ENCODE measurements at regions not wholly inside any gene's neighbourhood (a gene's known extent, or its start where the extent isn't known, plus 50 kb on each side); places are given as distances from the start of the nearest gene placed in this dataset.

GRCh38 chr2:151042964-151043363 lies 218.7 kb downstream of the RBM43 start:
- Histone ChIP-seq H3K36me3 (ENCODE audit: control insufficient read depth, insufficient read depth, low read length) (no peaks in the 10 kb centered on the region), H3K4me3 (replicated peaks; ENCODE audit: low read depth, low read length) (no peak overlapping the region), H3K27me3 (replicated peaks; ENCODE audit: control insufficient read depth, insufficient read depth, low read length) (no peaks in the 10 kb centered on the region; the same call in 1 of the 2 replicates)
- no peak for DNase-seq (ENCODE audit: extremely low read depth, insufficient read length)
- no peak for TF ChIP-seq CTCF (IDR thresholded peaks at IDR 0.05; ENCODE audit: insufficient read depth, low read length, poor library complexity, severe bottlenecking)

DNA sequence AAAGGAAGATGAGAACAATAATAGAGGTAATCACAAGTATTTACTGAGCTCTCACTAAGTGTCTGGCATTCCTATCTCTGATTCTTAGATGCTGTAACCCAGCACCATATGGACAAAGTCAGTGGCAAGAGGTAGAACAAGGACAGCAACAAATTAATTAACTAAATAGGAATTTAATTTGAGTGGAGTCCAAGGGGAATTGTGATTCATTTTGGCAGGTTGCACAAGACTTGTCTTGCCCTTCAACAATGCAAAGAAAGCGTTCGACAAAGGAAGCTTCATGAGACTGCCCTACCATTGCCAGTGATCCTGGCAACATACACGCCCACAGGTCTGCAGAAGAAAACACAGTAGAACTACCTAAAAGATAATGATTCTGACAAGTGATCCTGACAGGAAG lies 221.6 kb downstream of the RBM43 start:
- H3K27me3 ChIP-seq (replicated peaks; ENCODE audit: control insufficient read depth, insufficient read depth, low read length): no peaks in the 10 kb centered on the region; the same call in 1 of the 2 replicates
- no peak for DNase-seq (ENCODE audit: extremely low read depth, insufficient read length)
- no peak for TF ChIP-seq CTCF (IDR thresholded peaks at IDR 0.05; ENCODE audit: insufficient read depth, low read length, poor library complexity, severe bottlenecking)
- no peaks in the 10 kb centered on the region for H3K36me3 ChIP-seq (ENCODE audit: control insufficient read depth, insufficient read depth, low read length)
- no peak overlapping the region for H3K4me3 ChIP-seq (replicated peaks; ENCODE audit: low read depth, low read length)

DNA sequence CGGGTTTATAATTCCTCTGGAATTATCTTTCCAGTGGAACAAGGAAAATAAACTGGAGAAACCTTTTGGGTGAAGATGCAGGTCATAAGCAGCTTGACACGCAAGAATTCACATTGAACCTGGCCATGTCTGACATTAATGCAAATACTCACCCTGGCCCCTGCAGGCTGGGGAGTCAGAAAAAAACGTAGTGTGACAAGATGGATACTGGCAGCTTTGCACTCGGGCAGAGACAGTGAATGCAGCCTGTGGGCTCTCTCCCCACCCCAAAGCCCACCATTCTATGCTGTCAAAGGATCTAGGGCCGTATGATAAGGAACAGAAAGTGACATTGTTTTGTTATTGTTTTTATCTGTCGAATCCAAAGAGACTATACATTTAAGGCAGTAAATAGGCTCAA lies 223.1 kb downstream of the RBM43 start:
- Histone ChIP-seq H3K36me3 (ENCODE audit: control insufficient read depth, insufficient read depth, low read length) (no peaks in the 10 kb centered on the region), H3K4me3 (replicated peaks; ENCODE audit: low read depth, low read length) (no peak overlapping the region), H3K27me3 (replicated peaks; ENCODE audit: control insufficient read depth, insufficient read depth, low read length) (no peaks in the 10 kb centered on the region; the same call in 1 of the 2 replicates)
- no peak for TF ChIP-seq CTCF (IDR thresholded peaks at IDR 0.05; ENCODE audit: insufficient read depth, low read length, poor library complexity, severe bottlenecking)
- DNase-seq (ENCODE audit: extremely low read depth, insufficient read length): no peak

DNA sequence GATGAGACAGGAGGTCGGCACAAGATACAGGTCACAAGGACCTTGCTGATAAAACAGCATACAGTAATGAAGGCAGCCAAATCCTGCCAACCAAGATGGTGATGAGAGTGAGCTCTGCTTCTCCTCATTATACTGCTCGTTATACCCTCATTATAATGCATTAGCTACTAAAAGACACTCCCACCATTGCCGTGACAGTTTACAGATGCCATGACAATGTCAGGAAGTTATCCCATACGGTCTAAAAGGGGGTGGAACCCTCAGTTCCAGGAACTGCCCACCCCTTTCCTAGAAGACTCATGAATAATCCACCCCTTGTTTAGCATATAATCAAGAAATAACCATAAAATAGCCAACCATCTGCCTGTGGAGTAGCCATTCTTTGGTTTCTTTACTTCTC lies 224.2 kb downstream of the RBM43 start:
- Histone ChIP-seq H3K27me3 (replicated peaks; ENCODE audit: control insufficient read depth, insufficient read depth, low read length) (no peaks in the 10 kb centered on the region; the same call in 1 of the 2 replicates), H3K4me3 (replicated peaks; ENCODE audit: low read depth, low read length) (no peak overlapping the region), H3K36me3 (ENCODE audit: control insufficient read depth, insufficient read depth, low read length) (no peaks in the 10 kb centered on the region)
- no peak for DNase-seq (ENCODE audit: extremely low read depth, insufficient read length)
- TF ChIP-seq CTCF (IDR thresholded peaks at IDR 0.05; ENCODE audit: insufficient read depth, low read length, poor library complexity, severe bottlenecking): no peak

DNA sequence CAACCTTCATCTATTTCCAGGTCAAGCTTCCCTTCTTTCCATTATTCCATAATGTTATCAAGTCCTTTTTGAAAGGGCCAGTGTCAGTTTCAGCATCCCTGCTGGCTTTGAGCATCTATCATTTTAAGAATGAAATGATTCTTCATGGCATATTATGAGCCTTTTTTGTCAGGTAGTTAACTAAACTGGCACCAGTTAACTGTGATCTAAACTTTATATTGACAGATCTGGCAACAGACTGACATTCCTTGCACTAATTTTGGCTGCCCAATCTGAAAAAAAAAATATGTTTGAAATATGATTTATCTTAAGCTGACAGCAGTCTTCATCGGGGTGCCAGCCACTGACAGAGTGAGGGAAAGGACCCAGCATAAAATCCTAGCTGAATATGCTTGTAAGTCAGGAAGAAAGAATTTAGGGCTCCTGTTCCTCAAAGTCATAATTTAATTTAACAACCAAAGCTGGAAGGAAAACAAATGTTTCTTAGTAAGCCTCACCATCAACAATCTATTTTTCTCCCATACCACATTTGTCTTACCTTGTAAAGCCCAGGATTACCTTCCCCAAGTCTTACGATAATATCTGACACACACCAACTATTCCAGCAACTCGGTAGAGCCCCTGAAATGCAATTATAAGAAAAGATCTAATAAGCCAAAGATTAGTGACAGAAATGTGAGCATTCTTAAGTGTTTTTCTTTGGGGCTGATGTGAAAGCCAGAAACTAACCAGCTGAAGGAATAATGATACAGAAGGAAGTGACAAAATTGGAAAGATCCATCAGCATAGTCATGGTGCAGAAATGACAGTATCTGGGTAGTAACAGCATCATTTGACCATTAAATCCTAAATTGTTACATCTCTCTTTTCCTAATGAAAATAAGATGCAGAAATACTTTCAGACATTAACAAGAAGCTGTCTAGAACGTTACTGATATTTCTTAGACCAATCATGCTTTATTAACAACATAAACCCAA lies 228.1 kb downstream of the RBM43 start:
- no peak for DNase-seq (ENCODE audit: extremely low read depth, insufficient read length)
- TF ChIP-seq CTCF (IDR thresholded peaks at IDR 0.05; ENCODE audit: insufficient read depth, low read length, poor library complexity, severe bottlenecking): no peak
- no peaks in the 10 kb centered on the region for H3K36me3 ChIP-seq (ENCODE audit: control insufficient read depth, insufficient read depth, low read length)

More for the DNA sequence above, 228.1 kb downstream of the RBM43 start:
- Histone ChIP-seq H3K27me3 (replicated peaks; ENCODE audit: control insufficient read depth, insufficient read depth, low read length) (no peaks in the 10 kb centered on the region; the same call in 1 of the 2 replicates), H3K4me3 (replicated peaks; ENCODE audit: low read depth, low read length) (no peak overlapping the region)

Data from GM06990 (cell line).